8988T (cell line): ENCODE measurements at regions not wholly inside any gene's neighbourhood (a gene's known extent, or its start where the extent isn't known, plus 50 kb on each side); places are given as distances from the start of the nearest gene placed in this dataset.
"Not testable (repeated sequence)": the region's sequence is repeated elsewhere in the genome, so short reads cannot be mapped to it uniquely, and the experiment has no call there.

ENCODE experiments used
- DNase-seq: peaks from one replicate; pipeline ENCODE4 v3.0.0; 2011

GRCh38 chr9:22650946-22651345 is 204.3 kb downstream of the DMRTA1 start:
- no peak for DNase-seq

DNA sequence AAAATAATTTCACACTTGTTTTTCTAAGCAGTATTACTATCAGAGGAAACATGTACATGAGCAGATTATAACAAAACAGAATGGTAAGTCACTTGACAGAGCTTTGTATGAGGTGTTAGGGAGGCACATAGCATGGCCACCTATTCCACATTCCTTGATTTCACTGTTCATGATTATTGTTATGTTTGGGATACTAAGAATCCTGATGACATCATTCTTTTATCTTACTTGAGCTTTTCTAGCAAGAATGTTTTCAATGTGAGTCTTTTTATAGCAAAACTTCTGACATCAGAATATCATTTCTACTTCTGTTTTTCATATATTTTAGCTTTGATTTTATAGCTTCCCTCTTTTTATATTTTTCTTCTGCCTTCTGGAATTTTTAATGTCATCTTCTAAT is 208.2 kb downstream of the DMRTA1 start:
- DNase-seq: no peak

DNA sequence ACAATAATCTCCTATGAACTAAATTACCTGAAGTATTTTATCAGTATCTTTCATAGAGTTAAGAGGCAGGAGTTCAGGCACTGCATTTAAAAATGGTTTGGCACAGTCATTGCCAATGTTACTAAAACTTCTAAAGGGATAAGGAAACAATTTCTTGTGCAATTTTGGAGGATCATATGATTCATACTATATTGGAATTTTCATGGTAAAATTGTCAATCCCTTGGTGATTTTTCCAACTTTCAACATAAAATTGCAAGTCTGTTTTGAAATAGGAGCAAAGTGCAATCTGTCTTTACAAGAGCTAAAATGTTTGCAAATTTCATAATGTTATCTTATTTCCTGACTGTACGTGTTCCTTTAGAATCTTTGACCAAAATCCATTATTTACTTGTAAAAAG is 211.1 kb downstream of the DMRTA1 start:
- DNase-seq: no peak

- not testable (repeated sequence) for DNase-seq
These were observed 211.9 kb downstream of the DMRTA1 start for GRCh38 chr9:22658484-22658883.

DNA sequence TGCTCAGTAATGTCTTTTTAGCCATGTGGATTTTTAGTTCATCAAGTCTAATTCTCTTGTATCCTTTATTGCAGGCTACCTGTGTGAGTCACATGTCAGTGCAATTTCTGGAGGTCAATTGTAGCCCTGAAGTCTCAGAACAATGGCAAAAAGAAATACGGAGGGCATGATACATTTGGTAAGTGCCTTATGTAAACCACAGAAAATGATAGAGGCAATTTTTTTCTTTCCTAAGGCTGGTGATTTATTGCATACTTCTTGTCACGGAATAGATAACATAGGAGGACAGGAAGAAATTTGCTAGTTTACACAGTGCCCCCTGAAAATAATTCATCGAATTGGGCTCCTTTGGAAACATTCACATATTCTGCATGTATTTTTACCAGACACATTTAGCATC is 235.9 kb downstream of the DMRTA1 start:
- no peak for DNase-seq

GRCh38 chr9:22682961-22683699 is 236.5 kb downstream of the DMRTA1 start:
- no peak for DNase-seq

- no peak for DNase-seq
These were observed 237.1 kb downstream of the DMRTA1 start for GRCh38 chr9:22683700-22684075.

DNA sequence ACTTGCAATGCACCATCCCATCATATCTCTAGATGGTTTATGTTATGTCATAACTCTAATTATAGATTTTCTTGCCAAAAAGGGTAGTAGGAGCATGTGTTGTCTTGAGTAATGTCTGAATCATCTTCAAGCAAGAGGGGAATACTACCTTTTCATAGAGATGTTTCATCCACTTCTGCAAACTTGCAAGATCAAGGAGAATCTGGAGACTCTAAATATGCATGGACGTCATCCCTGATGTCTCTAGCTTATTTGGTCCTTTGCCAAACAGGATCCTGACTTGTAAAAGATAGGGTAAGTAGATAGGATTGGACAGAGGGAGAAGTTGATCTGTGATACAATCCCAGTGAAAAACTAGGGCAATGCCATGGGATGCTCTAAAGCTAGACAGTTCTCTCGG is 246.5 kb downstream of the DMRTA1 start:
- DNase-seq: no peak

- DNase-seq: no peak
These were observed 253.5 kb downstream of the DMRTA1 start for GRCh38 chr9:22700171-22700570.

- DNase-seq: no peak
These were observed 272.0 kb downstream of the DMRTA1 start for GRCh38 chr9:22718653-22719052.

DNA sequence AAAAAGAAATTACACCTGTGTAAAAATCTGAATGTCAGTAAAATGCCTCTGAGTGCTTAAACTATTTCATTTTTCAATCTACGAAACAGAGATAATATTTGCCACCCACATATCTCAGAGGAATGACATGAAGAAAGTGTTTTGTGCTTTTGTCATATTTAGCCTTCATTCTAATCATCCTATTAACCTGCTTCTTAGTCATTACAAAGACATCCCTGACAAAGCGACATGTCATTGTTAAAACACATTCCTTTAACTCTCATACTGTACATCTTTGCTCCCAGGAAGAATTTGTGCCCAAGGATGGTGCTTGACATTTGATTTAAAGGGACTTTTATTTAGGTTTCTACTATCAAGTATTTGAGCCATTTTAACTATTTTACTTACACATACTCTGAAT is 275.9 kb downstream of the DMRTA1 start:
- DNase-seq: no peak

- no peak for DNase-seq
These were observed 285.2 kb downstream of the DMRTA1 start for GRCh38 chr9:22731786-22732185.

GRCh38 chr9:22739712-22740111 is 293.1 kb downstream of the DMRTA1 start:
- DNase-seq: no peak

GRCh38 chr9:22740781-22741180 is 294.2 kb downstream of the DMRTA1 start:
- no peak for DNase-seq

DNA sequence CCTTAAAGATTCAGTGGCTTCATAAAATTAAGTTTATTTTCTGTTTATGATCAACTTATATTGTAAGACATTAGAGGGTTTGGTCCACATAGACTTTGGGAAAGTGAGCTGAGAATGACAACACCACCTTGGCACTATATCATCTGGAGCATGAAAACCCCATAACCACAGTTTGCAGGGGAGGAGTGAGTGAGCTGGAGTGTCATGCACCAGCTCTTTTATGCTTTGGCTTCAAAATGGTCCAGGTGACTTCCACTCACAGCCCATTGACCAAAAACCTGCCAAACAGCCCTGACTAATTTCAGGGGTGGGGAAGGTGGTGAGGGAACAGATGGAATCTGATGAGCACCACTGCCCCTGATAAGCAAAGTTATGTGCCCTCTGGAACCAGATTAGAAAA is 295.8 kb downstream of the DMRTA1 start:
- DNase-seq: no peak

DNA sequence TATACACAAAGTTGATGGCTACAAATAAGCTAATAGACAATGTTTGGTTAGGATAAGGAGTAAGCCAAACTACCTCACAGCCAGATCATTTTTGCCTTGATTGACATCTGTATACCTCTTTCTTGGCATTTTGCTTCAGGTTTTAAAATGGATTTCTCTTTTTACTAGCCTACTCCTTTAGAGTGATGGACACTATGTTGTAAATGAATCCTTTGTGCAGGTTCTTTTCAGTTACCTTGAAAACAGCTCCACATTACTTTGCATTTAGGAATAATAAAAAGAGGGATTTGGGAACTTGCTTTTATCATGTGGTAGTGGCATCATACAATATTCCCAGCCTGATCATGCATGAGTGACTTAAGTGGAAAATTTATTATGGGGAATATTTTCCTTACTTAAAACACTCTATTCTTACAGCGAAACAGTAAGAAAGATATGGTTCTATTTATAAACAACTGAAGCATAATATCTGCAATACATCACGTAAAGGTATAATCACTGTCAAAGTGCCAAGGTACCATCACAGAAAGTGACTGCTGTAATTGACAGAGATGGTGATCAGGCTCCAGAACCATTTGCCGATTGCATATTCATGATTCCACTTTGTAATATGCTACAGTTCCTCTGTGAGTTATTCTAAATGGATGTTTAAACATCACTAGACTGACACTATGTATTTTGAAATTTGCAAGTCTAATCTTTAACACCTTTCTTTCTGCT is 327.0 kb downstream of the DMRTA1 start:
- no peak for DNase-seq

- DNase-seq: no peak
These were observed 343.7 kb downstream of the DMRTA1 start for GRCh38 chr9:22790329-22790728.

DNA sequence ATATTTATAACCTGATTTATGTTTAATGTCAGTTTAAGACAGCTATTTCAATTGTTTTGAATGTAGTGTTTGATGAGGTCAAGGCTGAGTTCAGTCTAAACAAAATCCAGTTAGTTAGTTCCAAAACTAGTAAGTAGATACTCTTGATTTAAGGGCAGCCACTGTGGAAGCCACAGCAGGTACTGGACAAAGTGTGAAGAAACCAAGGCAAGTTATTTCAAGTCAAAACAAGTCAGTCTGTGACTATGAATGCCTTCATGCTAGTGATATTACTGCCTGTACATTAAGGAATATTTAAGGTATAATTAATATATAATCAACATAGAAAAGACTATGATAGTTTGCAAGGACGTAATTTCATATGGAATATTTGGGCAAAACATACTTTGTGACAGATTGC is 362.3 kb downstream of the DMRTA1 start:
- DNase-seq: no peak

GRCh38 chr9:22809371-22809770 is 362.7 kb downstream of the DMRTA1 start:
- no peak for DNase-seq

- DNase-seq: no peak
These were observed 366.9 kb downstream of the DMRTA1 start for GRCh38 chr9:22813529-22813928.

GRCh38 chr9:22815246-22815645 is 368.6 kb downstream of the DMRTA1 start:
- DNase-seq: no peak

DNA sequence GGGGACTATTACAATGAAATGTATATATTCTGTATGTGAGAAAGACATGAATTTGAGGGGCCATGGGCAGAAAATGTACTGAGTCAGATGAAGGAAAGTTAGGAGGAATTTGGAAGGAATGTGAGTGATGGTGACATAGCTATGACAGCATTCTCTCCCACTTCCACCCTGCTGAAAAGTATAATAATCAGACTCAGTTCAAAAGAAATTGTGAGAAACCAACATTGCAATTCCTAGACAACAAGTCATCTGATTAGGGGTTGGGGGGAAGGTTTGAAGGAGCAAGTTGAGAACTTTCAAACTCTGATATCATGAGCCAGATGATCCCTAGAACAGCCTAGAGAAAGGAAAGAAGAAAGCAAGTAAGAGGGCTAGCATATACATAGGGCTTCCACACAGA is 370.6 kb downstream of the DMRTA1 start:
- no peak for DNase-seq

GRCh38 chr9:22829236-22829635 is 382.6 kb downstream of the DMRTA1 start:
- DNase-seq: no peak

DNA sequence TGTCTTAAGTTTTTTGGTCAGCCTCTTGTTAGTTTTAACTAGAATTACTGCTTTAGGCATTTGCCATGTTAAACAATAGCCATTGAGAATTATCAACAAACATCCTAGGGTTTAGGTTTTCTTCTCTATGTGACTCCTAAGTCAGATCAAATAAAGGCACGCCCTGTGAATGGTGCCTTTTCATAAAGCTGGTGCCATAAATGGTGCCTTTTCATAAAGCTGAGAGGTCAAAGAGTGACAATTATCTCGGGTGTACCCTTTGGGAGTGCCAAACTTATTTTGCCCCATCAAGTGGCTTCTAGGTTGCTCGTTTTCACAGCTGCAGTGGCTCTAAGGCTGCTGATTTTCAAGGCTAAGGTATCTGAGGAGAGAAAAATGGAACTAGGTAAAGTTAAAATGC is 391.6 kb downstream of the DMRTA1 start:
- no peak for DNase-seq

GRCh38 chr9:22840641-22841040 is 394.0 kb downstream of the DMRTA1 start:
- DNase-seq: no peak
